GM12864 (cell line): ENCODE measurements at regions not wholly inside any gene's neighbourhood (a gene's known extent, or its start where the extent isn't known, plus 50 kb on each side); places are given as distances from the start of the nearest gene placed in this dataset.

Source experiments
- DNase-seq: peaks from one replicate; pipeline ENCODE4 v3.0.0-alpha.2; 2011; ENCODE audit warnings: low read depth
- H3K4me3 ChIP-seq: 2 replicates; pipeline ENCODE4 v1.5.1; 2011; ENCODE audit warnings: mild to moderate bottlenecking, low read depth, low read length, control low read depth
- CTCF ChIP-seq: IDR thresholded peaks from 2 replicates; pipeline ENCODE4 v1.5.1; 2011; ENCODE audit warnings: low read depth, mild to moderate bottlenecking, moderate library complexity, low read length, control low read depth, inconsistent platforms; ENCODE audit errors: missing control alignments

- DNase-seq = no peak
- no peak for TF ChIP-seq CTCF
- no peak overlapping the region for H3K4me3 ChIP-seq
Measured at GRCh38 chr12:125907351-125907750, 842.1 kb downstream of the AACS start.

GRCh38 chr12:125919856-125920470 lies 854.7 kb downstream of the AACS start:
- no peak for DNase-seq
- H3K4me3 ChIP-seq = no peak overlapping the region
- no peak for TF ChIP-seq CTCF

- H3K4me3 ChIP-seq = no peak overlapping the region
- DNase-seq = no peak
- TF ChIP-seq CTCF = no peak
Measured at GRCh38 chr12:125922330-125922729, 857.1 kb downstream of the AACS start.

GRCh38 chr12:125936502-125936901 lies 871.3 kb downstream of the AACS start:
- no peak overlapping the region for H3K4me3 ChIP-seq
- no peak for TF ChIP-seq CTCF
- DNase-seq = no peak

GRCh38 chr12:125944446-125944845 lies 879.2 kb downstream of the AACS start:
- TF ChIP-seq CTCF = no peak
- no peak overlapping the region for H3K4me3 ChIP-seq
- DNase-seq = no peak

- no peak for TF ChIP-seq CTCF
- no peak overlapping the region for H3K4me3 ChIP-seq
- DNase-seq = no peak
Measured at GRCh38 chr12:125949471-125949870, 884.2 kb downstream of the AACS start.

- no peak for TF ChIP-seq CTCF
- DNase-seq = no peak
- no peak overlapping the region for H3K4me3 ChIP-seq
Measured at GRCh38 chr12:125954362-125954761, 889.1 kb downstream of the AACS start.
